NK-92 (cell line): ENCODE measurements at regions not wholly inside any gene's neighbourhood (a gene's known extent, or its start where the extent isn't known, plus 50 kb on each side); places are given as distances from the start of the nearest gene placed in this dataset.

Experiments
- DNase-seq: peaks from one replicate; lab custom pipeline; 2025; ENCODE audit not compliant: unreplicated experiment; lab: John Stamatoyannopoulos, UW

DNA sequence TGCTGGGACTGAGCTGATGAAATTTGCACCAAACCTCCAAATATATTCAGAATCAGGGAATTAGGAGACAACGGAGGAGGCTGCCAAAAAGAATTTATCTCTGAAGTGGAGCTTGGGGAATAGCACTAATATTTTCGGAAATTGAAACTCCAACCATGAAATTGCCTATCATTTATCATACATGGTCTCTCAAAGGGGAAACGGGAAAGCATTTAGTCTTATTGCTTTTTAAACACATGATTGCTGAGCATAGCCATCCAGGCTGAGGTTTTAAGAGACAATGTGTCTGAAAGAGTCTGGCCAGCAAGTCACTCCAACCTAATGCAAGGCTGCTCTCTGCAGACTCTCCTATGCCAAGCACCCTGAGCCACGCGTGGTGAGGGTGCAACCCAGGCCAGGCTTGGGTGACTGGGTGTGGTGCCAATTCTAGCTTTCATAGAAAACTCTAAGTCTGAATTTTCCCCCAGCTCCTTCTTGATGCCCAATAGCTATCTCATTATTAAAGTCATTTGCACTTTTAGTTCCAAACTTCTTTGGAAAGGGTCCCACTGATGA lies 200.2 kb downstream of the RPLP1 start:
- no peak for DNase-seq

- DNase-seq, result no peak
Measured at GRCh38 chr15:69653306-69653705, 200.7 kb downstream of the RPLP1 start.

DNA sequence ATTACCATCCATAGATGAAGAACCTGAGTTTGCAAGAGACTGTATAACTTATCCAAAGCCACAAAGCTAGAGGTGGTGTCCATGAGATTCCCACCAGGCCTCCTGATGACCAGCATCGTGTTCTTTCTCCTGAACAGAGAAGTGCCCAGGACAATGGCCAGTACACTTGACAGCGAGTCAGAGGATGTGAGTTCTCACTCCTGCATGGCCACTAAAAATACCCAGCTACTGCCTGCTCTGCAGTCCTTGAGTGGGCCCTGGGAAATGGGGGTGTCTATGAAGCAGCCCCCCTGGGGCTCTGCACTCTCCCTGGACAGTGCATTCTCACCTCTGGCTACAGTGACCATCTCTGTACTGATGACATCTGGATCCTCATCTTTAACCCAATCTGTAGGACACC lies 201.2 kb downstream of the RPLP1 start:
- DNase-seq, result no peak

DNA sequence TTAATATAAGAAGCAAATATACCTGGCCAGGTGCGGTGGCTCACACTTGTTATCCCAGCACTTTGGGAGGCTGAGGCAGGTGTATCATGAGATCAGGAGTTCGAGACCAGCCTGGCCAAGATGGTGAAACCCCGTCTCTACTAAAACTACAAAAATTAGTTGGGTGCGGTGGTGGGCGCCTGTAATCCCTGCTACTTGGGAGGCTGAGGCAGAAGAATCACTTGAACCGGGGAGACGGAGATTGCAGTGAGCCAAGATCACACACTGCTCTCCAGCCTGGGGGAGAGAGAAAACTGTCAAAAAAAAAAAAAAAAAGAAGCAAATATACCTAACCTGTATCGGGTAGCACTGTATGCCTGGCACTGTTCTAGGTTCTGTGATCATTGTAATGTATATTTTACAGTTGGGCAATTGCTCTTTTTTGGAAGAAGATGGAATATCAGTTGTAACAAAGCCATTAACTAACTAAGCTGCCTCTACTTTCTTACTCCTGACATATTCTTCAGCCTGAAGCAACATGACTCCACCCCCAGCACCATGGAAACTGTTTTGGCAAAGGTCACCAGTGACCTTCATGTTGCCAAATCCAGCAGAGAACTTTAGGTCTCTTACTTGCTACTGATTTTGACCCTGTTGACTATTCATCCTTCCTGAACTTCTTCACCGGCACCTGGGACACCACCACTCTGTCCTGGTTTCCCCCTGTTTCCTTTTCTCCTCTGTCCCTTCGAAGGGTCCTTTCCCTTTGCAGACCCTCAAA lies 203.8 kb downstream of the RPLP1 start:
- DNase-seq, result no peak

GRCh38 chr15:69657626-69658025 lies 205.0 kb downstream of the RPLP1 start:
- DNase-seq, result no peak

- no peak for DNase-seq
Measured at GRCh38 chr15:69658411-69658945, 205.9 kb downstream of the RPLP1 start.

DNA sequence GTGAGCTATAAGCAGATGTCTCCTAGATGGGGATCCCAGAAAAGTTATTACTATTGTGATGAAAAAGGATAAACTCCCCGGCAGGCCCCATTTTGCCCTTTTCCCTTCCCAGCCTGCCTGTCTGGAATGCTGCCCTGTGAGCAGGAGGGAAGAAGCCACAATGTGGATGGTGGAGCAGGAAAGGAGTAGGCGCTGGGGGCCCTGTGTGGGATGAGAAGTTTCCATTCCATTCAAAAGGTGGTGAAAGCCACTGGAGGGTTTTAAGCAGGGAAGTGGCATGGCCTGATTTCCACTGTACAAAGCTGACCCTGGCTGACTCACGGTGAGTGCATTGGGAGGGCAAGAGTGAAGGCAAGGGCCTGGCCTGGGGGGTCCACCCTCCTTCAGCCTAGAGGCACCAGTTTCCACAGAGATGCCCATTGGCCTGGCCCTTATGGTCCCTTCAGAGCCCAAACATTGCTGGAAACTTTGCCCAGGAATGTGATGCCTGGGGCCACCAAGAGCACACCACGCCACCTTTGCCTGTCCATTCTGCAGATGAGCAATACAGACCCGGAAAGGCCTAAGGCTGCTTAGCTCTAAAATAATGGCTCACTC lies 206.9 kb downstream of the RPLP1 start:
- no peak for DNase-seq

DNA sequence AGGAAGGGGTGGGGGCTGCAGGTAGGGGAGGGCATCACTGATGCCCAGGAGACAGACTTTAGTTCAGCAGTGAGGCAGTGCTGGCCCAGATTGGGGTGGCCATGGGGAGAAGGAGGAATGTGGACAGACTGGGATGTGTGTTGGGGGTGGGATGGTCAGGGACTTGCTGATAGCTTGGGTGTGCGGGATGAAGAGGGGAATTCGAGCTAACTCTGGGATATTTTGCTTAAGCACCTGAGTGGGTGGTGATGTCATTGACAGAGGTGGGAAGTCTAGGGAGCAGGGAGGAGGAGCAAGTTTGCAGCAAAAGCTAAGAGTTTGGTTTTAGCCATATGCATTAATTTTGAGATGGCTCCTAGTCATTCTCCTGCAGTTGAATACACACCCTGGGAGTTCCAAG lies 207.5 kb downstream of the RPLP1 start:
- DNase-seq, result no peak

- no peak for DNase-seq
Measured at GRCh38 chr15:69660658-69661405, 208.2 kb downstream of the RPLP1 start.

- no peak for DNase-seq
Measured at GRCh38 chr15:69661446-69661845, 208.8 kb downstream of the RPLP1 start.

GRCh38 chr15:69661871-69662644 lies 209.4 kb downstream of the RPLP1 start:
- DNase-seq, result no peak

DNA sequence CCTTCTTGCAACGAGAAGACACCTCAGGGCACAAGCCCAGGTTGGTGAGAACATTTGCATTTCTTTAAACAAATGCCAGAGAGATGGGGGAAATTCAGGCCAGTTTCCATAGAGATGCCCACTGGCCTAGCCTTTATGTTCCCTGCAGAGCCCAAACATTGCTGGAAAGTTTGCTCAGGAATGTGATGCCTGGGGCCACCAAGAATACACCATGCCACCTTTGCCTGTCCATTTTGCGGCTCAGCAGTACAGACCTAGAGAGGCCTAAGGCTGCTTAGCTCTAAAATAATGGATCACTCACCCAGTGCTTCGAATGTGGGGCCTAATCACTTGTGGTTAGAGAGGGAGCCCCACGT lies 210.0 kb downstream of the RPLP1 start:
- no peak for DNase-seq

GRCh38 chr15:69663441-69663840 lies 210.8 kb downstream of the RPLP1 start:
- DNase-seq, result no peak

DNA sequence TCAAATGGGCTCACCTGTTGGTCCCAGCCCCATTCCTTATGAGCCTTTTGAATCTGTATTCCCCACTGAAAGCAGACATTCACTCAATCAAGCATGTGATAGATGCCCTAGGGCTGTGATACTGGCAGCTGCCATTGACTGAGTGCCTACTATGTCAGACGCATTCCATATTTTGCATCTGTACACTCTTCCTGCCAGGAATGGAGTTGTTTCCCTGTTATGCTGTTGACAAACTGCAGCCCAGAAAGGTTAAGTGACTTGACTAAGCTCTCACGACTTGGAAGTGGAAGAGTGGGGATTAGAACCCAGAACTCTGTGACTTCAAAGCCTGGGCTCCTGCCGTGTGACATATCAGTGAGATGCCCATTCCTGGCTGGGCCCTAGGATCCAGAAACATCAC lies 211.4 kb downstream of the RPLP1 start:
- no peak for DNase-seq

- DNase-seq, result no peak
Measured at GRCh38 chr15:69664572-69665571, 212.3 kb downstream of the RPLP1 start.

- no peak for DNase-seq
Measured at GRCh38 chr15:69665641-69666111, 213.1 kb downstream of the RPLP1 start.

- DNase-seq, result no peak
Measured at GRCh38 chr15:69666441-69666882, 213.8 kb downstream of the RPLP1 start.

DNA sequence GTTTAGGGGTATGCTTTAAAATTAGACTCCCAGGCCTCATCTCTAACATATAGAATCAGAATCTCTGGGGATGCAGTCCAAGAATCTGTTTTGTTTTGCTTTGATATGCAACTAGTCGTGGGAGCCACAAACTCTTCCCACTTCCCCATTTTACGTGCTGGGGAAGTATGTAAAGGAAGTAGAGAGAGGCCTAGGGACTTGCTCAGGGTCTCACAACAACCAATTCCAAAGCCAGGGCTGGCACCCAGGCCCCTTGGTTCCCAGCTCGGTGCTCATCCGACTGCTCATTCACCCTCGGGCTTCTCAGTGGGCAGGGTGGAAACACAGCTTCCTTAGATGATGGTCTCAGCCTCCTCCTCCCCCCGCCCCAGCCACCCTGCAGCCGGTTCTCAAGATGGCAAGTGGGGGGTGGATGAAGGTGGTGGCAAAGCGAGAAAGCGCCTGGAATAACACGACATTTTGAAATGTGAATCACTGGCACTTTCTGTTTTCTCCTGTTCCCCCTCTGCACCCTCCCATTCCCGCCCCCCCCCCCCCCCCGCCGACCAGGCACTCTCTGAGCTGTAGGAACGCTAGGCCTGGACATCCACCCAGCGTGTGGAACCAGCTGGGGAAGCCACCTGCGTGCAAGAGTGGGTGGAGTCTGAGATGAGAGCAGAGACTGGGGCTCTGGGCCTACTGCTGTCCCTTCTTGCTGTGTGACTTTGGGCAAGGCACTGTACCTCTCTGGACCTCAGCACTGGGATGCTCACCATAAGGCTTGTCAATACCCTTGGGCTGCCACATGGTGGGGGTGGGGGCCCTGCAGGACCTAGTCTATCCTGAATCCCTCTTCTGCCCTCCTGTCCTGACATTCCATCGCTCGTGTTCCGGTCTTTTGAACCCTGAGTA lies 214.5 kb downstream of the RPLP1 start:
- no peak for DNase-seq
